ENCODE measurements at regions not wholly inside any gene's neighbourhood (a gene's known extent, or its start where the extent isn't known, plus 50 kb on each side); places are given as distances from the start of the nearest gene placed in this dataset.

- Histone ChIP-seq H3K27me3 (replicated peaks; ENCODE audit: insufficient read depth, low read depth, low read length, poor library complexity) (no peaks in the 10 kb centered on the region), H3K36me3 (ENCODE audit: insufficient read depth, low read length, poor library complexity, severe bottlenecking) (no peaks in the 10 kb centered on the region), H3K27ac (ENCODE audit: low read depth, low read length, poor library complexity, severe bottlenecking) (no peak overlapping the region), H3K9me3 (ENCODE audit: low read depth, low read length, poor library complexity, severe bottlenecking) (no peaks in the 10 kb centered on the region), H3K4me1 (ENCODE audit: insufficient read depth, low read length, poor library complexity, severe bottlenecking) (peaks cover 6% of the 10 kb centered on the region), H3K4me3 (ENCODE audit: low read depth, low read length, poor library complexity, severe bottlenecking) (no peak overlapping the region)
- BruUV-seq (replicated peaks) = no TSS peak
- TF ChIP-seq CTCF (conservative IDR thresholded peaks at IDR 0.05; ENCODE audit: low read depth, low read length) = no peak
- TF ChIP-seq EZH2 (IDR thresholded peaks at IDR 0.05; ENCODE audit: borderline replicate concordance, low read depth, low read length, poor library complexity, severe bottlenecking) = no peak
- CTCF ChIA-PET = no interaction called here
- DNase-seq (ENCODE audit: low spot score) = no peak
- POLR2A ChIA-PET (ENCODE audit: low non-redundant PET) = no interaction called here
- intact Hi-C loops (cut with micrococcal nuclease; ENCODE audit: unreplicated experiment) = loop anchor here (5.0 kb wide), 1 partner anchor 54 kb away; no protein-coding TSS in a partner anchor
Measured at GRCh38 chr21:16538405-16538804, 808.6 kb downstream of the USP25 start.

DNA sequence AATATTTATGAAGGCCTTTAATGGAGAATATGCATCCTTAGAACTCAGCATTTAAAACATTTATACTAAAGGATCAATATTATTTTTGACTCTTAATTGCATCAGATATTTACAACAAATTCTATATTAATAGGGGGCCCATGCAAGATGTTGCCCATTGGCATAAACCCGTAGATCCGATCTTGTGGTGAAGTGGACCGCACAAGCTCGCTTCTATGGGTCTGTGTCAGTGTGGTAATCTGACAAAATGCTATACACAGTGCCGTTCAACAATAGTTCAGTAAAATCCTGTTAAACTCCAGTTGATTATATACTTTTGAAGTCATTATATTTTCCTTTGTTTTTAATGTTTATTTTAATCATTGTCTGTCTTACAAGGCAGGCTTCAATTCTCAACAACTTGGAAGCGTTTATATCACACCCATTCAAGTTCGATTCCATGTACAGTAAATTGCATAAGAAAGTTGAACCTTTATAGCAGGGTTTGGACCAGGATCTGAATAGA lies 809.2 kb downstream of the USP25 start:
- BruUV-seq (replicated peaks) = no TSS peak
- ChIA-PET POLR2A (ENCODE audit: low non-redundant PET) (no interaction called here), CTCF (no interaction called here)
- Histone ChIP-seq H3K36me3 (ENCODE audit: insufficient read depth, low read length, poor library complexity, severe bottlenecking) (no peaks in the 10 kb centered on the region), H3K4me1 (ENCODE audit: insufficient read depth, low read length, poor library complexity, severe bottlenecking) (peaks cover 6% of the 10 kb centered on the region), H3K9me3 (ENCODE audit: low read depth, low read length, poor library complexity, severe bottlenecking) (no peaks in the 10 kb centered on the region), H3K27ac (ENCODE audit: low read depth, low read length, poor library complexity, severe bottlenecking) (no peak overlapping the region), H3K4me3 (ENCODE audit: low read depth, low read length, poor library complexity, severe bottlenecking) (no peak overlapping the region), H3K27me3 (replicated peaks; ENCODE audit: insufficient read depth, low read depth, low read length, poor library complexity) (no peaks in the 10 kb centered on the region)
- TF ChIP-seq EZH2 (IDR thresholded peaks at IDR 0.05; ENCODE audit: borderline replicate concordance, low read depth, low read length, poor library complexity, severe bottlenecking) (no peak), CTCF (conservative IDR thresholded peaks at IDR 0.05; ENCODE audit: low read depth, low read length) (no peak)
- DNase-seq (ENCODE audit: low spot score) = no peak
- intact Hi-C loops (cut with micrococcal nuclease; ENCODE audit: unreplicated experiment) = loop anchor here (5.0 kb wide), 1 partner anchor 53 kb away; no protein-coding TSS in a partner anchor

- Histone ChIP-seq H3K36me3 (ENCODE audit: insufficient read depth, low read length, poor library complexity, severe bottlenecking) (no peaks in the 10 kb centered on the region), H3K4me1 (ENCODE audit: insufficient read depth, low read length, poor library complexity, severe bottlenecking) (no peaks in the 10 kb centered on the region), H3K27ac (ENCODE audit: low read depth, low read length, poor library complexity, severe bottlenecking) (no peak overlapping the region), H3K9me3 (ENCODE audit: low read depth, low read length, poor library complexity, severe bottlenecking) (no peaks in the 10 kb centered on the region), H3K4me3 (ENCODE audit: low read depth, low read length, poor library complexity, severe bottlenecking) (no peak overlapping the region), H3K27me3 (replicated peaks; ENCODE audit: insufficient read depth, low read depth, low read length, poor library complexity) (no peaks in the 10 kb centered on the region)
- POLR2A ChIA-PET (ENCODE audit: low non-redundant PET) = no interaction called here
- TF ChIP-seq CTCF (conservative IDR thresholded peaks at IDR 0.05; ENCODE audit: low read depth, low read length) = no peak
- TF ChIP-seq EZH2 (IDR thresholded peaks at IDR 0.05; ENCODE audit: borderline replicate concordance, low read depth, low read length, poor library complexity, severe bottlenecking) = no peak
- CTCF ChIA-PET = no interaction called here
- no peak for DNase-seq (ENCODE audit: low spot score)
- intact Hi-C loops (cut with micrococcal nuclease; ENCODE audit: unreplicated experiment) = no loop called here
- no TSS peak for BruUV-seq (replicated peaks)
Measured at GRCh38 chr21:16540966-16541727, 811.4 kb downstream of the USP25 start.

All from A673 (cell line).